WTC11 (cell line): ENCODE measurements at regions not wholly inside any gene's neighbourhood (a gene's known extent, or its start where the extent isn't known, plus 50 kb on each side); places are given as distances from the start of the nearest gene placed in this dataset.

Experiments used
- ATAC-seq: fragments of 200-7000 bp; cut with Tn5 transposase; 2 replicates; pipeline ENCODE4 v1.10.0; 2021; ENCODE audit warnings: mild to moderate bottlenecking, moderate library complexity
- CTCF ChIA-PET: fragments of 300-600 bp; sonication (Branson Sonifier 250); formaldehyde crosslinking; loops from one replicate; lab custom pipeline; 2021; ENCODE audit warnings: antibody characterized with exemption; lab: Charles Lee
- POLR2A ChIA-PET: fragments of 350-600 bp; sonication (Branson Sonifier 250); formaldehyde crosslinking; loops from one replicate; lab custom pipeline; 2021; ENCODE audit warnings: antibody characterized with exemption; lab: Charles Lee
- DNase-seq: peaks from one replicate; pipeline ENCODE4 v3.0.0; 2021; ENCODE audit warnings: low spot score
- H3K27ac Mint-ChIP-seq: 2 replicates; pipeline ENCODE4 v1.8.0; 2021; ENCODE audit warnings: mixed read lengths
- H3K27me3 Mint-ChIP-seq: 2 replicates; pipeline ENCODE4 v1.8.0; 2021; ENCODE audit warnings: low read depth, mild to moderate bottlenecking, moderate library complexity, mixed read lengths
- H3K36me3 Mint-ChIP-seq: 2 replicates; pipeline ENCODE4 v1.8.0; 2021; ENCODE audit warnings: mixed read lengths
- H3K4me1 Mint-ChIP-seq: 2 replicates; pipeline ENCODE4 v1.8.0; 2022; ENCODE audit warnings: mixed read lengths
- H3K4me3 Mint-ChIP-seq: 2 replicates; pipeline ENCODE4 v1.8.0; 2021; ENCODE audit warnings: mild to moderate bottlenecking, moderate library complexity, mixed read lengths
- H3K9me3 Mint-ChIP-seq: 2 replicates; pipeline ENCODE4 v1.8.0; 2021; ENCODE audit warnings: mixed read lengths
- ARID4B ChIP-seq: sonication (generic); formaldehyde crosslinking; IDR thresholded peaks from 2 replicates; pipeline ENCODE4 v1.8.0; 2023; ENCODE audit warnings: missing genetic modification reagents, mild to moderate bottlenecking, borderline replicate concordance
- ATF6 ChIP-seq: sonication (generic); formaldehyde crosslinking; IDR thresholded peaks from 2 replicates; pipeline ENCODE4 v1.8.1; 2023; ENCODE audit warnings: mild to moderate bottlenecking, missing genetic modification reagents
- CTCF ChIP-seq: fragments of 200-600 bp; IDR thresholded peaks from 2 replicates; pipeline ENCODE4 v1.8.0; 2022; ENCODE audit warnings: antibody characterized with exemption
- E2F1 ChIP-seq: sonication (generic); formaldehyde crosslinking; IDR thresholded peaks from 2 replicates; pipeline ENCODE4 v1.8.0; 2022; ENCODE audit warnings: mild to moderate bottlenecking, missing genetic modification reagents
- FOXK1 ChIP-seq: sonication (generic); formaldehyde crosslinking; IDR thresholded peaks from 2 replicates; pipeline ENCODE4 v1.8.0; 2022; ENCODE audit warnings: mild to moderate bottlenecking, moderate library complexity, missing genetic modification reagents
- GRHL2 ChIP-seq: fragments of 250-450 bp; sonication (Bioruptor Pico); IDR thresholded peaks from 2 replicates; pipeline ENCODE4 v1.8.0; 2022; ENCODE audit warnings: mild to moderate bottlenecking, moderate library complexity; ENCODE audit not compliant: insufficient replicate concordance, severe bottlenecking
- GTF2I ChIP-seq: fragments of 250-450 bp; sonication (Bioruptor Pico); conservative IDR thresholded peaks from 2 replicates; pipeline ENCODE4 v1.4.0; 2021; ENCODE audit warnings: mild to moderate bottlenecking
- KAT7 ChIP-seq: sonication (generic); formaldehyde crosslinking; IDR thresholded peaks from 2 replicates; pipeline ENCODE4 v1.8.1; 2023; ENCODE audit warnings: missing genetic modification reagents, mild to moderate bottlenecking, borderline replicate concordance
- MAX ChIP-seq: sonication (generic); formaldehyde crosslinking; IDR thresholded peaks from 2 replicates; pipeline ENCODE4 v1.8.0; 2022; ENCODE audit warnings: mild to moderate bottlenecking, missing genetic modification reagents
- MYBL2 ChIP-seq: sonication (generic); formaldehyde crosslinking; IDR thresholded peaks from 2 replicates; pipeline ENCODE4 v1.8.1; 2023; ENCODE audit warnings: mild to moderate bottlenecking, moderate library complexity, missing genetic modification reagents
- RORB ChIP-seq: fragments of 250-450 bp; sonication (Bioruptor Pico); IDR thresholded peaks from 2 replicates; pipeline ENCODE4 v1.9.0; 2021; ENCODE audit warnings: mild to moderate bottlenecking
- SMAD4 ChIP-seq: sonication (generic); formaldehyde crosslinking; IDR thresholded peaks from 2 replicates; pipeline ENCODE4 v1.8.0; 2022; ENCODE audit warnings: mild to moderate bottlenecking, missing genetic modification reagents
- TEAD4 ChIP-seq: sonication (generic); formaldehyde crosslinking; IDR thresholded peaks from 2 replicates; pipeline ENCODE4 v1.8.0; 2022; ENCODE audit warnings: mild to moderate bottlenecking, missing genetic modification reagents
- ZBTB21 ChIP-seq: sonication (generic); formaldehyde crosslinking; IDR thresholded peaks from 2 replicates; pipeline ENCODE4 v1.8.1; 2023; ENCODE audit warnings: mild to moderate bottlenecking, missing genetic modification reagents, borderline replicate concordance
- ZNF396 ChIP-seq: fragments of 250-450 bp; sonication (Bioruptor Pico); IDR thresholded peaks from 2 replicates; pipeline ENCODE4 v1.8.0; 2021; ENCODE audit warnings: mild to moderate bottlenecking, moderate library complexity, borderline replicate concordance
- ZSCAN18 ChIP-seq: fragments of 250-450 bp; sonication (Bioruptor Pico); IDR thresholded peaks from 2 replicates; pipeline ENCODE4 v2.1.2; 2022; ENCODE audit warnings: mild to moderate bottlenecking, moderate library complexity

GRCh38 chr5:126309860-126310259, 113.3 kb upstream of the GRAMD2B start:
- Mint-ChIP-seq H3K27me3 (peaks cover 29% of the 10 kb centered on the region), H3K9me3 (peaks cover 51% of the 10 kb centered on the region), H3K27ac (no peak overlapping the region), H3K36me3 (peaks cover 22% of the 10 kb centered on the region), H3K4me1 (peaks cover 3% of the 10 kb centered on the region), H3K4me3 (no peak overlapping the region)
- POLR2A ChIA-PET = no interaction called here
- TF ChIP-seq MYBL2 (CRISPR knock-in tag) (no peak), ZSCAN18 (CRISPR knock-in tag) (no peak), RORB (CRISPR knock-in tag) (no peak), E2F1 (CRISPR knock-in tag) (no peak), ATF6 (no peak), GTF2I (no peak), GRHL2 (CRISPR knock-in tag) (no peak)
- CTCF ChIA-PET = no interaction called here
- ATAC-seq (no peak), DNase-seq (no peak)

- CTCF ChIA-PET = no interaction called here
Observed at GRCh38 chr5:126311766-126312165, 111.4 kb upstream of the GRAMD2B start.

More at GRCh38 chr5:126311766-126312165, 111.4 kb upstream of the GRAMD2B start:
- DNase-seq (no peak), ATAC-seq (no peak)
- Mint-ChIP-seq H3K27ac (no peak overlapping the region), H3K4me3 (no peak overlapping the region), H3K4me1 (peaks cover 18% of the 10 kb centered on the region), H3K27me3 (peaks cover 28% of the 10 kb centered on the region), H3K36me3 (peaks cover 22% of the 10 kb centered on the region), H3K9me3 (peaks cover 41% of the 10 kb centered on the region)
- POLR2A ChIA-PET = no interaction called here
- TF ChIP-seq ZBTB21 (no peak), MAX (CRISPR knock-in tag) (no peak), ZNF396 (no peak), KAT7 (CRISPR knock-in tag) (no peak), ARID4B (CRISPR knock-in tag) (no peak), SMAD4 (CRISPR knock-in tag) (no peak), FOXK1 (CRISPR knock-in tag) (no peak), CTCF (no peak), TEAD4 (no peak)
